ENCODE measurements at regions not wholly inside any gene's neighbourhood (a gene's known extent, or its start where the extent isn't known, plus 50 kb on each side); places are given as distances from the start of the nearest gene placed in this dataset.

GRCh38 chr3:46119253-46119652 is 88.9 kb downstream of the CCR1 start:
- Histone ChIP-seq H3K4me3 (ENCODE audit: low read length) (no peak overlapping the region), H3F3A (ENCODE audit: insufficient read depth, low read length, poor library complexity, severe bottlenecking) (no peaks in the 10 kb centered on the region), H3K79me2 (replicated peaks; ENCODE audit: insufficient read depth, low read length) (no peaks in the 10 kb centered on the region), H3K9me2 (ENCODE audit: insufficient read depth, low read length) (no peaks in the 10 kb centered on the region), H3K27ac (ENCODE audit: low read length) (no peak overlapping the region), H3K9ac (ENCODE audit: low read length) (no peak overlapping the region), H3K27me3 (ENCODE audit: insufficient read depth, low read depth, low read length) (no peaks in the 10 kb centered on the region), H3K9me3 (ENCODE audit: low read length) (no peaks in the 10 kb centered on the region), H3K36me3 (ENCODE audit: insufficient read depth, low read length) (no peaks in the 10 kb centered on the region), H4K20me1 (ENCODE audit: insufficient read depth) (no peaks in the 10 kb centered on the region), H2AFZ (ENCODE audit: low read depth, low read length) (no peak overlapping the region), H3K4me2 (ENCODE audit: low read length) (no peak overlapping the region)
- no peak for TF ChIP-seq POLR2AphosphoS5 (IDR thresholded peaks at IDR 0.05)

GRCh38 chr3:46116996-46117395 is 89.7 kb upstream of the XCR1 start:
- H3F3A ChIP-seq (ENCODE audit: insufficient read depth, low read length, poor library complexity, severe bottlenecking) = no peaks in the 10 kb centered on the region
- no peaks in the 10 kb centered on the region for H4K20me1 ChIP-seq (ENCODE audit: insufficient read depth)
- no peak overlapping the region for H3K9ac ChIP-seq (ENCODE audit: low read length)
- H3K4me2 ChIP-seq (ENCODE audit: low read length) = no peak overlapping the region
- H3K4me3 ChIP-seq (ENCODE audit: low read length) = no peak overlapping the region
- no peaks in the 10 kb centered on the region for H3K9me3 ChIP-seq (ENCODE audit: low read length)
- no peak overlapping the region for H2AFZ ChIP-seq (ENCODE audit: low read depth, low read length)
- no peak for TF ChIP-seq SMC3 (conservative IDR thresholded peaks at IDR 0.05; ENCODE audit: poor library complexity)
- no peak for TF ChIP-seq POLR2AphosphoS5 (IDR thresholded peaks at IDR 0.05)
- no peak for TF ChIP-seq EP300 (conservative IDR thresholded peaks at IDR 0.05; ENCODE audit: poor library complexity, severe bottlenecking)
- TF ChIP-seq EZH2 (IDR thresholded peaks at IDR 0.05; ENCODE audit: borderline replicate concordance, insufficient read depth, low read length, poor library complexity, severe bottlenecking) = no peak
- TF ChIP-seq REST (IDR thresholded peaks at IDR 0.05; ENCODE audit: borderline replicate concordance) = no peak
- TF ChIP-seq MXI1 (conservative IDR thresholded peaks at IDR 0.05; ENCODE audit: poor library complexity, severe bottlenecking) = no peak
- no peak for TF ChIP-seq TAF1 (IDR thresholded peaks at IDR 0.05; ENCODE audit: low read depth)
- no peak for TF ChIP-seq CTCF (IDR thresholded peaks at IDR 0.05; ENCODE audit: poor library complexity, severe bottlenecking)
- no peak for TF ChIP-seq RAD21 (conservative IDR thresholded peaks at IDR 0.05)
- H3K9me2 ChIP-seq (ENCODE audit: insufficient read depth, low read length) = no peaks in the 10 kb centered on the region
- H3K36me3 ChIP-seq (ENCODE audit: insufficient read depth, low read length) = no peaks in the 10 kb centered on the region
- no peaks in the 10 kb centered on the region for H3K27me3 ChIP-seq (ENCODE audit: insufficient read depth, low read depth, low read length)
- H3K27ac ChIP-seq (ENCODE audit: low read length) = no peak overlapping the region
- no peaks in the 10 kb centered on the region for H3K79me2 ChIP-seq (replicated peaks; ENCODE audit: insufficient read depth, low read length)
